ENCODE measurements at regions not wholly inside any gene's neighbourhood (a gene's known extent, or its start where the extent isn't known, plus 50 kb on each side); places are given as distances from the start of the nearest gene placed in this dataset.

DNA sequence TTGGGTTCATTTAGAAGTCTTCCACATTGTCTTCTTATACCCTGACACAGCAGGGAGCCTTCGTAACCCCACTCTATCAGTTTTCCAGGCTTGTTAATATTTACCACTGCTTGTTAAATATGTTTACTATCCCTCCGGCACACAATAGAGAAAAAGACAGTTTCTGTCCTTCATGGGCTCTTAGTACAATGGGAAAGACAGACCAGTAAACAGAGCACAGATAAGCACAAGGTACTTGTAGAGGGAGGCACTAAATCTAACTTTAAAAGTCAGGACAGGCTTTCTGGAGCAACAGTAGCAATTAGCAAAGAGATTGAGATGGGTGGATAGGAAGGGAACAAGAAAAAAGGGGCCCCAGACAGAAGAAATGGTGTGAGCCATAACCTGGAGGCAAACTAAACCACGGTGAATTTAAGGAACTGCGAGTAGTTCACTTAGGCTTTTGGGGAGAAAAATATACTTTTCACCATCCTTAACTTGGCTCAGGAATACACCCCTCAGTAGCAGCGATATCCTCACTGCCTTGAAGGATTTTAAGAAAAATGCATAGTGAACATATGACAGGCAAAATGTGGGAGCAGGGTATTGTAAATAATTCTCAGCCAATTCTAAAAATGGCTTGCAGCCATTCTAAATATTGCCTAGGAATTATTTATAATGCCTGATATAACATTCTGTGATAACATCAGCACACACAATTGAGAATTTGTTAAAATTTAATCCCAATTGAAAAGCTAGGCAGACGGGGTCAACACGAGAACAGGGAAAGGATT is 383.7 kb downstream of the CDH2 start:
- no peak for DNase-seq (ENCODE audit: low read depth)
- TF ChIP-seq, protein P1, sequence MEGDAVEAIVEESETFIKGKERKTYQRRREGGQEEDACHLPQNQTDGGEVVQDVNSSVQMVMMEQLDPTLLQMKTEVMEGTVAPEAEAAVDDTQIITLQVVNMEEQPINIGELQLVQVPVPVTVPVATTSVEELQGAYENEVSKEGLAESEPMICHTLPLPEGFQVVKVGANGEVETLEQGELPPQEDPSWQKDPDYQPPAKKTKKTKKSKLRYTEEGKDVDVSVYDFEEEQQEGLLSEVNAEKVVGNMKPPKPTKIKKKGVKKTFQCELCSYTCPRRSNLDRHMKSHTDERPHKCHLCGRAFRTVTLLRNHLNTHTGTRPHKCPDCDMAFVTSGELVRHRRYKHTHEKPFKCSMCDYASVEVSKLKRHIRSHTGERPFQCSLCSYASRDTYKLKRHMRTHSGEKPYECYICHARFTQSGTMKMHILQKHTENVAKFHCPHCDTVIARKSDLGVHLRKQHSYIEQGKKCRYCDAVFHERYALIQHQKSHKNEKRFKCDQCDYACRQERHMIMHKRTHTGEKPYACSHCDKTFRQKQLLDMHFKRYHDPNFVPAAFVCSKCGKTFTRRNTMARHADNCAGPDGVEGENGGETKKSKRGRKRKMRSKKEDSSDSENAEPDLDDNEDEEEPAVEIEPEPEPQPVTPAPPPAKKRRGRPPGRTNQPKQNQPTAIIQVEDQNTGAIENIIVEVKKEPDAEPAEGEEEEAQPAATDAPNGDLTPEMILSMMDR (IDR thresholded peaks at IDR 0.05; ENCODE audit: control insufficient read depth, insufficient read depth, low read depth, low read length, missing control alignments), result no peak
- H3K4me3 ChIP-seq (ENCODE audit: control insufficient read depth, low read depth, low read length), result no peak overlapping the region

DNA sequence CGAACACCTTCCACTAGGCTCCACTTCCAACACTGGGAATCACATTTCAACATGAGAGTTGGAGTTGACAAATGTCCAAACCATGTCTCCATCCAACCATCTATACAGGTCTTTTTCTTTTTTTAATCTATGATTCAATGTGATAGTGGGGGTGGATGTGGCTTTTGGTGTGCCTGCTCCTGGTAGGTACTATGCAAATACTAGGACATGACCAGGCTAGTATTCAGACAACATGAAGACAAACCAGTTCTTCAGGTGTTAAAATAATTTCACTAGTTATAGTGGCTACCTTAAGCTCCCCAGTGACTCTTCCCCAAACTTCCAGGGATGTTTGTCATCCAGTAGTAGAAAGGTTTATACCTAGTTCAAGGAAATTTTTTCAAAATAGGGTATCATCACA is 387.5 kb downstream of the CDH2 start:
- TF ChIP-seq, protein P1 (IDR thresholded peaks at IDR 0.05; ENCODE audit: control insufficient read depth, insufficient read depth, low read depth, low read length, missing control alignments), result no peak
- no peak for DNase-seq (ENCODE audit: low read depth)
- H3K4me3 ChIP-seq (ENCODE audit: control insufficient read depth, low read depth, low read length), result no peak overlapping the region

DNA sequence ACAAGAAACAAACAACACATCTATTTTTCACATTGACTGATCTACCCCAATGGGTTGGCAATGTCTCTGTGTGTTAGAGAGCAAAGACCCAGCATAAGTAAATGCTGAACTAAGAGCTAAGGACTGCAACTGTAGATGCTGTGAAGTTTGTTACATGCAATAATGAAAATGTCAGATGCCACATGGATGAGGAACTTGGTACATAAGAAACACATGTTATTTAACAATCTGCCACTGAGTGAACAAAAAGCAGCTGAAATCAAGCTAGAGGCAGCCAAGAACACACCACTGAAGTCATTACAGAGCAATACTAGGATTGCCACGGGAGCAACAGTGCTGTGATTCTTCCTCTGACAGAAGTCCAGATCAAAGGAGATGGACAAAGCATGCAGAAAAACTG is 389.4 kb downstream of the CDH2 start:
- TF ChIP-seq, protein P1 (IDR thresholded peaks at IDR 0.05; ENCODE audit: control insufficient read depth, insufficient read depth, low read depth, low read length, missing control alignments), result no peak
- no peak for DNase-seq (ENCODE audit: low read depth)
- H3K4me3 ChIP-seq (ENCODE audit: control insufficient read depth, low read depth, low read length), result no peak overlapping the region

DNA sequence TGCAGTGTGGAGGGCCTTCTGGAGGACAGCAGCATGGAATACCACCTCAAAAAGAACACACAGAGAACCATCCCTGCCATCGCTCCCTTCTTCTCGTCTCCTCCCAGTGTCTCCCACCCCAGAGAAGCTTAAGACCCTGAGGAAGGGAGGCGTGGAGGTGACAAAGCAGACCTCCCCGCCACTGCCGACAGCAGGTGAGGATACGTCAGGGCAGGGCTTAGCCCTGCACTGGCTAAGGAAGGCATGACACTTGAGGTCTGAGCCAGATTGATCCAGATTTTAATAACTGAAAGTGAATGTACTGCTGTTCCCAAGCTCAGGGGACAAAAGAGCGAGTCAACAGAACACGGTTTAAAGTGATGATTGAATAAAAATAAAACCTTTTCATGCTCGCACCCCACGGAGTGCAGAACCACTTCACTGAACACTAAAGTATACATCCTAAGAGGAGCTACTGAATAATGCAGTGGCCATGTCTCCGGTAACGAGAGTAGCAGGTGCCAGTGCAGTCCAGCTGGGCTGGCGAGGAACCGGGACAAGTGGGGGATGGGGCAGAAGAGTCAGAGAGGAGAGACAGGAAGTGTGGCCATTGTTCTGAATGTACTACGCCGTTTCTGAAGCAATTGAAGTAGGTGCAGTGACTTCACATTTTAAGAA is 391.0 kb downstream of the CDH2 start:
- no peak overlapping the region for H3K4me3 ChIP-seq (ENCODE audit: control insufficient read depth, low read depth, low read length)
- DNase-seq (ENCODE audit: low read depth), result no peak

DNA sequence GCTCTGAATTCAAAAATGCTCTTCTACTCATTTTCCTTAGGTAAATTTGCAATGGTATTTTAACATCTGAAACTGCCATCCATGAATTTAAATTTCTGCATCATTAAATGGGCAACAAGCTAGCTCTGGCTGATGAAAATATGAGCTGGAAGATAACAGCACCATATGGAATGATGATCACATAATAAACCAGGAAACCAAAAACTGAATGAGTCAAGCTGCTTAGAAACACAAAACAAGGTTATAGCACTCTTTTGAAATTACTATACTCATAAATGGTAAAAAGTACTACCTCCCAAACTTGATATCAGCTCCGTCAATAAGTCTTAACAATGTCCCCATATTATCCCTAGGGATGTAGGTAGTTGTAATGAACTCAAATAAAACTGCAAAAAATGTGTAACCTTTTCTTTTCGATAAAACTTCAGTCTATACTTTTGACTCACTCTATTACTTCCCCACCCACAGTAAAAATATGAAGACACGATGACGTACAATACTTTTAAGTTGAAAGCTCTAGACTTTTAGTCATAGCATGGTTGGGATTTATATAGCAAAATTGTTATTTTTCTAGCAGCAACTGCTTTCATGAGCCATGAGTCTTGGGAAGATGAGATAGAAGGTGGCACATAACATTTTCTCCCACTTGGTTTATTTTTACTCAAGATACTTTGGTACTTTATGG is 396.7 kb downstream of the CDH2 start:
- TF ChIP-seq, protein P1 (IDR thresholded peaks at IDR 0.05; ENCODE audit: control insufficient read depth, insufficient read depth, low read depth, low read length, missing control alignments), result no peak
- DNase-seq (ENCODE audit: low read depth), result no peak
- no peak overlapping the region for H3K4me3 ChIP-seq (ENCODE audit: control insufficient read depth, low read depth, low read length)

More for the DNA sequence above, 391.0 kb downstream of the CDH2 start:
- TF ChIP-seq, protein P1 (IDR thresholded peaks at IDR 0.05; ENCODE audit: control insufficient read depth, insufficient read depth, low read depth, low read length, missing control alignments), result no peak

DNA sequence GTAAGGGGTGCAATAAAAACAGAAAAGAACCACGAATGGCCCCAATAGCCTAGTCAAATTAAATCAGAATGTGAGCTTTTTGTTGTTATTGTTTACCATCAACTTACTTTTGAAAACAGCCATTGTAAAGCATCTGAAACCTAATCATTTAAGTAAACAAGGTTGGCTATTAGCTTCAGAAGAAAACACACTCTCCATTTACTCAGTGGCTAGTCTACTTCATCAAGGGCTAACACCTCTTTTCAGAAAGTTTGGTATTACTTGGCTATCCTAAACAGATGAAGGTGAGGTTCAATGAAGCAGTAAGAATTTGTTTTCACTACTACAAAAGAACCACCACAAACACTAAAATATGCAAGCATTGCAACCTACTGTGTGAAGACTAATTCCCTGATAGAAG is 398.0 kb downstream of the CDH2 start:
- DNase-seq (ENCODE audit: low read depth), result no peak
- H3K4me3 ChIP-seq (ENCODE audit: control insufficient read depth, low read depth, low read length), result no peak overlapping the region
- TF ChIP-seq, protein P1 (IDR thresholded peaks at IDR 0.05; ENCODE audit: control insufficient read depth, insufficient read depth, low read depth, low read length, missing control alignments), result no peak
